ENCODE measurements at regions not wholly inside any gene's neighbourhood (a gene's known extent, or its start where the extent isn't known, plus 50 kb on each side); places are given as distances from the start of the nearest gene placed in this dataset.
"Not testable (repeated sequence)": the region's sequence is repeated elsewhere in the genome, so short reads cannot be mapped to it uniquely, and the experiment has no call there.

DNA sequence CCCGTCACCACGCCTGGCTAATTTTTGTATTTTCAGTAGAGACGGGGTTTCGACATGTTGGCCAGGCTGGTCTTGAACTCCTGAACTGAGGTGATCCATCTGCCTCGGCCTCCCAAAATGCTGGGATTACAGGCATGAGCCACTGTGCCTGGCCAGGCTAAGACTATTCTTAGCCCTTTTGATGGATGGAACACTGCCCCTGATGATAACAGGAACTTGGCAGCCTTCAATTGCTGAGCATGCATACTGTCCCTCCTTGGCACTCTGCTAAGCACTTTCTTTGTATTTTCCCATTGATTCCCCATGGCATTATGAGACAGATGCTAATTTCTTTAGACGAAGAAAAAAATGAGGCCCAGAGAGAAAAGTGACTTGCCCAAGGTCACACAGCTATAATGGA, 457.6 kb downstream of the GOLGA6L6 start:
- H2AK5ac ChIP-seq (ENCODE audit: low read depth, low read length); H3K36me3 ChIP-seq (ENCODE audit: control insufficient read depth, insufficient read depth, low read length); dilution Hi-C loops (cut with HindIII; ENCODE audit: low sequenced_read_pairs, unreplicated experiment); POLR2A ChIA-PET (ENCODE audit: unreplicated experiment); H4K8ac ChIP-seq (ENCODE audit: low read depth in 2 of 2, low read length in 2 of 2); H3K9ac ChIP-seq (ENCODE audit: low read depth, low read length); H2AFZ ChIP-seq (replicated peaks; ENCODE audit: low read length, poor library complexity); in situ Hi-C loops (cut with MboI; ENCODE audit: low sequenced_read_pairs); H2BK20ac ChIP-seq (ENCODE audit: low read depth, low read length); H3K79me1 ChIP-seq (ENCODE audit: low read depth in 1 of 2, low read length in 2 of 2); CTCF ChIA-PET; H3K14ac ChIP-seq (replicated peaks; ENCODE audit: low read depth, low read length); ATAC-seq (ENCODE audit: low read depth); H2BK15ac ChIP-seq (ENCODE audit: low read depth, low read length); H3K18ac ChIP-seq (ENCODE audit: low read depth, low read length); H3K27ac ChIP-seq (ENCODE audit: insufficient read depth, low read length); H3K4ac ChIP-seq (ENCODE audit: low read depth, low read length); H2BK120ac ChIP-seq (ENCODE audit: low read depth, low read length); H3K9me3 ChIP-seq (ENCODE audit: control insufficient read depth, insufficient read depth, low read length); H2AK9ac ChIP-seq (replicated peaks; ENCODE audit: low read depth, low read length, poor library complexity); H4K91ac ChIP-seq (ENCODE audit: insufficient read depth, low read depth, low read length); H2BK5ac ChIP-seq (ENCODE audit: low read depth, low read length, poor library complexity, severe bottlenecking); H3K23ac ChIP-seq (ENCODE audit: low read depth, low read length); H4K5ac ChIP-seq (ENCODE audit: low read depth, low read length); H3K4me1 ChIP-seq (ENCODE audit: control insufficient read depth, insufficient read depth, low read length); H3K4me3 ChIP-seq (ENCODE audit: insufficient read depth, low read depth, low read length); H3K27me3 ChIP-seq (ENCODE audit: control insufficient read depth, insufficient read depth, low read length); BruUV-seq (replicated peaks); H3K4me2 ChIP-seq (ENCODE audit: low read depth, low read length); intact Hi-C loops (cut with micrococcal nuclease); H4K20me1 ChIP-seq (ENCODE audit: insufficient read depth, low read length); H3K56ac ChIP-seq (ENCODE audit: extremely low read depth, insufficient read depth, low read length); H3K9me1 ChIP-seq (ENCODE audit: insufficient read depth, low read length); DNase-seq: not testable (repeated sequence)
- WGBS, 2 experiments (ENCODE audit: extremely low coverage in 2 of 2, insufficient read length in 1 of 2) = no CpG with 5 or more reads among the region's 6 CpGs

DNA sequence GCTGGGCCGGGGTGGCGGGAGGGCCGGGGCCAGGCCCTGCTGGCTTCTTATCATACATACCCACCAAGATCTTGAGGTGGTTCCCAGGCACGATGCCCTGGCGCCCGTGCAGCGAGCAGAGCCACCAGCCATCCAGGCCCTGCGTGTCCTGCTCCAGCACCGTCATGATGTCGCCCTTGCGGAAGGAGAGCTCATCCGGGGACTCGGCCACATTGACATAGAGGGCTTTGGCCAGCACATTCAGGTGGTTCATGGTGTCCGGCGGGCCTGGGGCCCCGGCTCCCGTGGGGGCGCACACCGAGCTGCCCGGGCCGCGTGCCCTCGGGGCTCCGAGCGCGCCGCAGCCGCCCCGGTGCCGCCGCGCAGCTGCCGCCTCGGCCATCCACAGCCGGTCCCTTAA, 467.5 kb downstream of the GOLGA6L6 start:
- H2AK5ac ChIP-seq (ENCODE audit: low read depth, low read length); BruUV-seq (replicated peaks); H3K4me3 ChIP-seq (ENCODE audit: insufficient read depth, low read depth, low read length); H3K9me1 ChIP-seq (ENCODE audit: insufficient read depth, low read length); H3K4ac ChIP-seq (ENCODE audit: low read depth, low read length); H4K8ac ChIP-seq (ENCODE audit: low read depth in 2 of 2, low read length in 2 of 2); H3K9ac ChIP-seq (ENCODE audit: low read depth, low read length); H3K27me3 ChIP-seq (ENCODE audit: control insufficient read depth, insufficient read depth, low read length); H2AK9ac ChIP-seq (replicated peaks; ENCODE audit: low read depth, low read length, poor library complexity); H3K14ac ChIP-seq (replicated peaks; ENCODE audit: low read depth, low read length); H2AFZ ChIP-seq (replicated peaks; ENCODE audit: low read length, poor library complexity); H3K23ac ChIP-seq (ENCODE audit: low read depth, low read length); H3K4me1 ChIP-seq (ENCODE audit: control insufficient read depth, insufficient read depth, low read length); H3K27ac ChIP-seq (ENCODE audit: insufficient read depth, low read length); H3K4me2 ChIP-seq (ENCODE audit: low read depth, low read length); H3K36me3 ChIP-seq (ENCODE audit: control insufficient read depth, insufficient read depth, low read length); H4K91ac ChIP-seq (ENCODE audit: insufficient read depth, low read depth, low read length); H2BK15ac ChIP-seq (ENCODE audit: low read depth, low read length); H2BK20ac ChIP-seq (ENCODE audit: low read depth, low read length); in situ Hi-C loops (cut with MboI; ENCODE audit: low sequenced_read_pairs); H4K5ac ChIP-seq (ENCODE audit: low read depth, low read length); DNase-seq; POLR2A ChIA-PET (ENCODE audit: unreplicated experiment); H3K56ac ChIP-seq (ENCODE audit: extremely low read depth, insufficient read depth, low read length); H3K79me1 ChIP-seq (ENCODE audit: low read depth in 1 of 2, low read length in 2 of 2); H4K20me1 ChIP-seq (ENCODE audit: insufficient read depth, low read length); H3K18ac ChIP-seq (ENCODE audit: low read depth, low read length); ATAC-seq (ENCODE audit: low read depth); CTCF ChIA-PET; H3K9me3 ChIP-seq (ENCODE audit: control insufficient read depth, insufficient read depth, low read length); H2BK120ac ChIP-seq (ENCODE audit: low read depth, low read length); H2BK5ac ChIP-seq (ENCODE audit: low read depth, low read length, poor library complexity, severe bottlenecking); intact Hi-C loops (cut with micrococcal nuclease); dilution Hi-C loops (cut with HindIII; ENCODE audit: low sequenced_read_pairs, unreplicated experiment): not testable (repeated sequence)
- 100% methylated on average over 1 of the region's 35 CpGs; no CpG with 5 or more reads in 1 of the 2 experiments for WGBS, 2 experiments (ENCODE audit: extremely low coverage in 2 of 2, insufficient read length in 1 of 2)
